Fibroblast of skin of right quadriceps (primary cell): ENCODE measurements at regions not wholly inside any gene's neighbourhood (a gene's known extent, or its start where the extent isn't known, plus 50 kb on each side); places are given as distances from the start of the nearest gene placed in this dataset.
"Not testable (repeated sequence)": the region's sequence is repeated elsewhere in the genome, so short reads cannot be mapped to it uniquely, and the experiment has no call there.

Source experiments
- DNase-seq: peaks from one replicate; pipeline ENCODE4 v3.0.0-alpha.2; 2013

- no peak for DNase-seq
Measured at GRCh38 chr10:65765006-65765541, 1160.8 kb upstream of the LRRTM3 start.

- DNase-seq: peak; percentile 39
Measured at GRCh38 chr10:65769828-65770227, 1156.0 kb upstream of the LRRTM3 start.

GRCh38 chr10:65778753-65779152 lies 1147.1 kb upstream of the LRRTM3 start:
- DNase-seq: no peak

GRCh38 chr10:65779985-65780384 lies 1145.9 kb upstream of the LRRTM3 start:
- no peak for DNase-seq

- DNase-seq: no peak
Measured at GRCh38 chr10:65786279-65786678, 1139.6 kb upstream of the LRRTM3 start.

- no peak for DNase-seq
Measured at GRCh38 chr10:65787571-65787970, 1138.3 kb upstream of the LRRTM3 start.

- no peak for DNase-seq
Measured at GRCh38 chr10:65788271-65788670, 1137.6 kb upstream of the LRRTM3 start.

- DNase-seq: no peak
Measured at GRCh38 chr10:65791979-65792378, 1133.9 kb upstream of the LRRTM3 start.

GRCh38 chr10:65793738-65794425 lies 1132.0 kb upstream of the LRRTM3 start:
- no peak for DNase-seq

GRCh38 chr10:65794861-65795260 lies 1131.0 kb upstream of the LRRTM3 start:
- DNase-seq: not testable (repeated sequence)

- no peak for DNase-seq
Measured at GRCh38 chr10:65796472-65796871, 1129.4 kb upstream of the LRRTM3 start.

- no peak for DNase-seq
Measured at GRCh38 chr10:65798133-65798532, 1127.7 kb upstream of the LRRTM3 start.

- DNase-seq: no peak
Measured at GRCh38 chr10:65802391-65802790, 1123.4 kb upstream of the LRRTM3 start.

GRCh38 chr10:65805511-65805910 lies 1120.3 kb upstream of the LRRTM3 start:
- no peak for DNase-seq

- no peak for DNase-seq
Measured at GRCh38 chr10:65805993-65806392, 1119.8 kb upstream of the LRRTM3 start.

GRCh38 chr10:65808687-65809333 lies 1117.0 kb upstream of the LRRTM3 start:
- DNase-seq: no peak

GRCh38 chr10:65811931-65812525 lies 1113.8 kb upstream of the LRRTM3 start:
- no peak for DNase-seq

GRCh38 chr10:65816536-65816935 lies 1109.3 kb upstream of the LRRTM3 start:
- DNase-seq: no peak

- no peak for DNase-seq
Measured at GRCh38 chr10:65818990-65819389, 1106.8 kb upstream of the LRRTM3 start.

- DNase-seq: no peak
Measured at GRCh38 chr10:65827359-65827758, 1098.5 kb upstream of the LRRTM3 start.

GRCh38 chr10:65838811-65839210 lies 1087.0 kb upstream of the LRRTM3 start:
- DNase-seq: no peak

GRCh38 chr10:65843203-65843602 lies 1082.6 kb upstream of the LRRTM3 start:
- DNase-seq: no peak

- DNase-seq: no peak
Measured at GRCh38 chr10:65845916-65846315, 1079.9 kb upstream of the LRRTM3 start.

- no peak for DNase-seq
Measured at GRCh38 chr10:65846541-65846940, 1079.3 kb upstream of the LRRTM3 start.
